ENCODE measurements at regions not wholly inside any gene's neighbourhood (a gene's known extent, or its start where the extent isn't known, plus 50 kb on each side); places are given as distances from the start of the nearest gene placed in this dataset.

GRCh38 chr6:103723438-103724322 lies 1136.0 kb downstream of the HACE1 start (continued):
- TF ChIP-seq ZNF444 (CRISPR knock-in tag; IDR thresholded peaks at IDR 0.05) (no peak), SREBF1 (IDR thresholded peaks at IDR 0.05; ENCODE audit: borderline replicate concordance, low read depth, low read length) (no peak), GTF2A2 (tag; IDR thresholded peaks at IDR 0.05) (no peak)

- Histone ChIP-seq H3K4me2 (ENCODE audit: insufficient read depth, low read length) (no peak overlapping the region), H3K4me1 (replicated peaks in 1 of 2; ENCODE audit: control insufficient read depth in 2 of 2, insufficient read depth in 2 of 2, low read length in 2 of 2) (no peaks in the 10 kb centered on the region), H3K79me2 (ENCODE audit: control insufficient read depth, insufficient read depth, low read length) (no peaks in the 10 kb centered on the region), H3K27ac (ENCODE audit: extremely low read depth, low read depth, low read length) (no peak overlapping the region), H3K4me3 (no peak overlapping the region), H3K36me3 (ENCODE audit: control insufficient read depth, insufficient read depth, low read length) (no peaks in the 10 kb centered on the region), H3K9ac (ENCODE audit: insufficient read depth in 1 of 2, low read depth in 2 of 2, low read length in 2 of 2) (no peak overlapping the region), H3K27me3 (ENCODE audit: control insufficient read depth in 2 of 2, insufficient read depth in 2 of 2, low read length in 2 of 2) (no peaks in the 10 kb centered on the region), H2AFZ (ENCODE audit: low read depth, low read length) (no peak overlapping the region), H3K9me1 (ENCODE audit: control insufficient read depth, insufficient read depth, low read length) (no peaks in the 10 kb centered on the region), H3K9me3 (replicated peaks; ENCODE audit: control insufficient read depth, insufficient read depth, low read depth, low read length) (no peaks in the 10 kb centered on the region), H4K20me1 (replicated peaks; ENCODE audit: control insufficient read depth, insufficient read depth, low read length) (no peaks in the 10 kb centered on the region)
- in situ Hi-C loops (cut with MboI) (no loop called here), intact Hi-C loops (cut with micrococcal nuclease) (no loop called here)
- no TSS peak for BruUV-seq (replicated peaks)
- no peak for DNase-seq (ENCODE audit: extremely low read depth in 1 of 4, low spot score in 3 of 4)
- ChIA-PET CTCF (ENCODE audit: low intra/inter-chr PET ratio) (no interaction called here), POLR2A (no interaction called here)
- WGBS (ENCODE audit: insufficient coverage, low coverage, missing lambda C conversion rate) = 0% methylated on average over 1 of the region's 1 CpG
- FAIRE-seq = no peak
- no peak for ATAC-seq
- no peak for TF ChIP-seq SRF (CRISPR knock-in tag; IDR thresholded peaks at IDR 0.05)
- TF ChIP-seq AFF4 (CRISPR knock-in tag; IDR thresholded peaks at IDR 0.05) = no peak
- no peak for TF ChIP-seq BRF2 (IDR thresholded peaks at IDR 0.05; ENCODE audit: borderline replicate concordance, insufficient read depth, insufficient read length)
- no peak for TF ChIP-seq U2AF2 (optimal IDR thresholded peaks at IDR 0.05; ENCODE audit: low read depth, low read length)
- no peak for TF ChIP-seq ZNF140 (CRISPR knock-in tag; IDR thresholded peaks at IDR 0.05)
- TF ChIP-seq RBBP5 (IDR thresholded peaks at IDR 0.05; ENCODE audit: borderline replicate concordance, insufficient read depth, low read length, poor library complexity, severe bottlenecking) = no peak
- TF ChIP-seq BDP1 (IDR thresholded peaks at IDR 0.05; ENCODE audit: insufficient read depth, insufficient read length) = no peak
- TF ChIP-seq HIVEP1 (CRISPR knock-in tag; IDR thresholded peaks at IDR 0.05) = no peak
- no peak for TF ChIP-seq ZKSCAN3 (CRISPR knock-in tag; IDR thresholded peaks at IDR 0.05)
- TF ChIP-seq ZNF24 (IDR thresholded peaks at IDR 0.05) = no peak
- TF ChIP-seq SIN3A (IDR thresholded peaks at IDR 0.05; ENCODE audit: borderline replicate concordance in 2 of 2, control insufficient read depth in 1 of 2, low read depth in 2 of 2, low read length in 2 of 2) = no peak
- no peak for TF ChIP-seq PHF20 (IDR thresholded peaks at IDR 0.05; ENCODE audit: partially characterized antibody)
These were observed 1137.0 kb downstream of the HACE1 start for GRCh38 chr6:103722683-103723082.
